Nephron (organoid): ENCODE measurements at regions not wholly inside any gene's neighbourhood (a gene's known extent, or its start where the extent isn't known, plus 50 kb on each side); places are given as distances from the start of the nearest gene placed in this dataset.

ENCODE experiments used
- H3K27ac Mint-ChIP-seq, 3 experiments: 2 replicates each; pipeline ENCODE4 v1.8.0; 2020; ENCODE audit warnings: mixed read lengths in 3 of 3, mild to moderate bottlenecking in 2 of 3, moderate library complexity in 1 of 3
- H3K27me3 Mint-ChIP-seq: 2 replicates; pipeline ENCODE4 v1.8.0; 2021; ENCODE audit warnings: low read depth, mild to moderate bottlenecking, moderate library complexity, mixed read lengths
- H3K36me3 Mint-ChIP-seq: 2 replicates; pipeline ENCODE4 v1.8.0; 2020; ENCODE audit warnings: low read depth, mixed read lengths
- H3K4me1 Mint-ChIP-seq: 2 replicates; pipeline ENCODE4 v1.8.0; 2020; ENCODE audit warnings: mixed read lengths
- H3K4me3 Mint-ChIP-seq, 3 experiments: 2 replicates each; pipeline ENCODE4 v1.8.0; 2020; ENCODE audit warnings: mild to moderate bottlenecking in 3 of 3, mixed read lengths in 3 of 3, moderate library complexity in 2 of 3
- H3K9me3 Mint-ChIP-seq: 2 replicates; pipeline ENCODE4 v1.8.0; 2020; ENCODE audit warnings: mixed read lengths
- TF ChIP-seq, protein P1 (sequence below), 3 experiments: fragments of 200-600 bp; sonication (generic); IDR thresholded peaks; one replicate each; pipeline ENCODE4 v1.5.0; 2021; ENCODE audit warnings: antibody characterized with exemption in 3 of 3; ENCODE audit not compliant: unreplicated experiment in 3 of 3

GRCh38 chr2:51387235-51387634 lies 355.3 kb upstream of the NRXN1 start:
- H3K4me1 Mint-ChIP-seq = no peaks in the 10 kb centered on the region
- no peaks in the 10 kb centered on the region for H3K9me3 Mint-ChIP-seq
- H3K4me3 Mint-ChIP-seq = no peak overlapping the region
- TF ChIP-seq, protein P1, sequence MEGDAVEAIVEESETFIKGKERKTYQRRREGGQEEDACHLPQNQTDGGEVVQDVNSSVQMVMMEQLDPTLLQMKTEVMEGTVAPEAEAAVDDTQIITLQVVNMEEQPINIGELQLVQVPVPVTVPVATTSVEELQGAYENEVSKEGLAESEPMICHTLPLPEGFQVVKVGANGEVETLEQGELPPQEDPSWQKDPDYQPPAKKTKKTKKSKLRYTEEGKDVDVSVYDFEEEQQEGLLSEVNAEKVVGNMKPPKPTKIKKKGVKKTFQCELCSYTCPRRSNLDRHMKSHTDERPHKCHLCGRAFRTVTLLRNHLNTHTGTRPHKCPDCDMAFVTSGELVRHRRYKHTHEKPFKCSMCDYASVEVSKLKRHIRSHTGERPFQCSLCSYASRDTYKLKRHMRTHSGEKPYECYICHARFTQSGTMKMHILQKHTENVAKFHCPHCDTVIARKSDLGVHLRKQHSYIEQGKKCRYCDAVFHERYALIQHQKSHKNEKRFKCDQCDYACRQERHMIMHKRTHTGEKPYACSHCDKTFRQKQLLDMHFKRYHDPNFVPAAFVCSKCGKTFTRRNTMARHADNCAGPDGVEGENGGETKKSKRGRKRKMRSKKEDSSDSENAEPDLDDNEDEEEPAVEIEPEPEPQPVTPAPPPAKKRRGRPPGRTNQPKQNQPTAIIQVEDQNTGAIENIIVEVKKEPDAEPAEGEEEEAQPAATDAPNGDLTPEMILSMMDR (IDR thresholded peaks at IDR 0.05; ENCODE audit: unreplicated experiment in 3 of 3) = no peak
- H3K27me3 Mint-ChIP-seq = no peaks in the 10 kb centered on the region
- no peak overlapping the region for H3K27ac Mint-ChIP-seq
- no peaks in the 10 kb centered on the region for H3K36me3 Mint-ChIP-seq

GRCh38 chr2:51379997-51380396 lies 348.1 kb upstream of the NRXN1 start:
- Mint-ChIP-seq H3K4me1 (no peaks in the 10 kb centered on the region), H3K9me3 (peaks cover 12% of the 10 kb centered on the region), H3K4me3 (no peak overlapping the region), H3K27ac (no peak overlapping the region), H3K36me3 (no peaks in the 10 kb centered on the region), H3K27me3 (no peaks in the 10 kb centered on the region)
- TF ChIP-seq, protein P1 (IDR thresholded peaks at IDR 0.05; ENCODE audit: unreplicated experiment in 3 of 3) = no peak

DNA sequence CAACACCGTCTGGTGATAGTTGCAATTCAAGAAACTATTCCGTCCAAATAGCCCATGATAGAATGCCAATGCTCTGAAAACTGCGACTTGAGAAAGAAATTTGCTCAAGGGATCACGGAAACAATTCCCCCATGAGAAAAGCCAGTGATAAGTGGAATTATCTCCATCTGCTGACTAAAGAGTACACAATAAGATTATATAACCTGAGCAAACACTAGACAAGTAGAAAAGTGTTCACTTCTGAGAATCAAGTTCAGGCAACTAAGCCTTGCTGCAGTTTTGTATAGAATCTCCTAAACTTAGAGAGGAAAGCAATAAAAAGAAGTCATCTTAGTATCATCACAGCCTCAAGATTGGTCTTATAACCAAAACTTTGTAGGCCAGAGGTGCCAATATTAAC lies 336.3 kb upstream of the NRXN1 start:
- no peak overlapping the region for H3K4me3 Mint-ChIP-seq
- no peaks in the 10 kb centered on the region for H3K27me3 Mint-ChIP-seq
- no peaks in the 10 kb centered on the region for H3K4me1 Mint-ChIP-seq
- no peak overlapping the region for H3K27ac Mint-ChIP-seq
- TF ChIP-seq, protein P1 (IDR thresholded peaks at IDR 0.05; ENCODE audit: unreplicated experiment in 3 of 3) = no peak
- H3K9me3 Mint-ChIP-seq = peaks cover 1% of the 10 kb centered on the region
- H3K36me3 Mint-ChIP-seq = no peaks in the 10 kb centered on the region

GRCh38 chr2:51350100-51350499 lies 318.2 kb upstream of the NRXN1 start:
- H3K9me3 Mint-ChIP-seq = no peaks in the 10 kb centered on the region
- H3K4me3 Mint-ChIP-seq = no peak overlapping the region
- no peaks in the 10 kb centered on the region for H3K36me3 Mint-ChIP-seq
- H3K27me3 Mint-ChIP-seq = no peaks in the 10 kb centered on the region
- peaks cover 4% of the 10 kb centered on the region for H3K4me1 Mint-ChIP-seq
- H3K27ac Mint-ChIP-seq = peak overlapping the region in 2 of 3 experiments; percentile 0 to 10
- TF ChIP-seq, protein P1 (IDR thresholded peaks at IDR 0.05; ENCODE audit: unreplicated experiment in 3 of 3) = no peak

GRCh38 chr2:51344886-51345285 lies 313.0 kb upstream of the NRXN1 start:
- no peaks in the 10 kb centered on the region for H3K36me3 Mint-ChIP-seq
- no peaks in the 10 kb centered on the region for H3K27me3 Mint-ChIP-seq
- no peak overlapping the region for H3K4me3 Mint-ChIP-seq
- no peak overlapping the region for H3K27ac Mint-ChIP-seq
- no peaks in the 10 kb centered on the region for H3K4me1 Mint-ChIP-seq
- no peaks in the 10 kb centered on the region for H3K9me3 Mint-ChIP-seq
- TF ChIP-seq, protein P1 (IDR thresholded peaks at IDR 0.05; ENCODE audit: unreplicated experiment in 3 of 3) = no peak
